ENCODE measurements at regions not wholly inside any gene's neighbourhood (a gene's known extent, or its start where the extent isn't known, plus 50 kb on each side); places are given as distances from the start of the nearest gene placed in this dataset.

- TF ChIP-seq, protein P1, sequence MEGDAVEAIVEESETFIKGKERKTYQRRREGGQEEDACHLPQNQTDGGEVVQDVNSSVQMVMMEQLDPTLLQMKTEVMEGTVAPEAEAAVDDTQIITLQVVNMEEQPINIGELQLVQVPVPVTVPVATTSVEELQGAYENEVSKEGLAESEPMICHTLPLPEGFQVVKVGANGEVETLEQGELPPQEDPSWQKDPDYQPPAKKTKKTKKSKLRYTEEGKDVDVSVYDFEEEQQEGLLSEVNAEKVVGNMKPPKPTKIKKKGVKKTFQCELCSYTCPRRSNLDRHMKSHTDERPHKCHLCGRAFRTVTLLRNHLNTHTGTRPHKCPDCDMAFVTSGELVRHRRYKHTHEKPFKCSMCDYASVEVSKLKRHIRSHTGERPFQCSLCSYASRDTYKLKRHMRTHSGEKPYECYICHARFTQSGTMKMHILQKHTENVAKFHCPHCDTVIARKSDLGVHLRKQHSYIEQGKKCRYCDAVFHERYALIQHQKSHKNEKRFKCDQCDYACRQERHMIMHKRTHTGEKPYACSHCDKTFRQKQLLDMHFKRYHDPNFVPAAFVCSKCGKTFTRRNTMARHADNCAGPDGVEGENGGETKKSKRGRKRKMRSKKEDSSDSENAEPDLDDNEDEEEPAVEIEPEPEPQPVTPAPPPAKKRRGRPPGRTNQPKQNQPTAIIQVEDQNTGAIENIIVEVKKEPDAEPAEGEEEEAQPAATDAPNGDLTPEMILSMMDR (IDR thresholded peaks at IDR 0.05 in 8 of 11, conservative IDR thresholded peaks at IDR 0.05 in 3 of 11) = no peak
- TF ChIP-seq POLR2AphosphoS5 (IDR thresholded peaks at IDR 0.05) = no peak
These were observed 71.9 kb upstream of the AKR1E2 start for GRCh38 chr10:4754143-4754542.
